B cell (primary cell): ENCODE measurements at regions not wholly inside any gene's neighbourhood (a gene's known extent, or its start where the extent isn't known, plus 50 kb on each side); places are given as distances from the start of the nearest gene placed in this dataset.

Experiments used
- ATAC-seq: fragments of 200-7000 bp; cut with Tn5 transposase; one replicate; pipeline ENCODE4 v1.10.0; 2021; ENCODE audit warnings: low read depth, mild to moderate bottlenecking, moderate number of reproducible peaks, moderate library complexity
- CTCF ChIA-PET: fragments of 350-600 bp; sonication (Branson Sonifier 250); formaldehyde crosslinking; loops from one replicate; lab custom pipeline; 2021; ENCODE audit warnings: antibody characterized with exemption, inconsistent platforms; lab: Charles Lee
- POLR2A ChIA-PET: fragments of 350-600 bp; sonication (Branson Sonifier 250); formaldehyde crosslinking; loops from one replicate; lab custom pipeline; 2021; ENCODE audit warnings: antibody characterized with exemption; lab: Charles Lee
- DNase-seq: peaks from one replicate; pipeline ENCODE4 v3.0.0; 2013
- H2AFZ ChIP-seq: 2 replicates; pipeline ENCODE4 v1.6.1; 2012; ENCODE audit warnings: mild to moderate bottlenecking, low read depth, low read length; ENCODE audit not compliant: insufficient read depth, poor library complexity, severe bottlenecking
- H3K27ac ChIP-seq, 2 donors: 1 replicate in 1 of 2; 2 replicates in 1 of 2; pipeline ENCODE4 v1.5.1; 2012 to 2013; ENCODE audit warnings: low read length in 2 of 2, mild to moderate bottlenecking in 2 of 2, moderate library complexity in 1 of 2
- H3K27me3 ChIP-seq, 4 experiments: fragments of 200-600 bp in 1 of 4; sonication (generic) in 1 of 4; replicated peaks in 1 of 4; 1 replicate in 2 of 4; 2 replicates in 2 of 4; pipeline versions ENCODE4 v1.6.1 to v1.7.0; 2013 to 2016; ENCODE audit warnings: low read length in 3 of 4, mild to moderate bottlenecking in 2 of 4, mixed read lengths in 1 of 4, moderate library complexity in 1 of 4; ENCODE audit not compliant: insufficient read depth in 4 of 4, control insufficient read depth in 3 of 4; ENCODE audit errors: control extremely low read depth in 1 of 4
- H3K36me3 ChIP-seq, 2 experiments: replicated peaks in 1 of 2; 1 replicate in 1 of 2; 2 replicates in 1 of 2; pipeline versions ENCODE4 v1.6.1 to v1.7.1; 2013; ENCODE audit warnings: low read length in 1 of 2; ENCODE audit not compliant: insufficient read depth in 2 of 2, control insufficient read depth in 1 of 2; ENCODE audit errors: control extremely low read depth in 1 of 2, extremely low read depth in 1 of 2
- H3K4me1 ChIP-seq, 2 donors: fragments of 200-600 bp in 1 of 2; sonication (generic) in 1 of 2; 1 replicate in 1 of 2; 2 replicates in 1 of 2; pipeline versions ENCODE4 v1.5.1 to v1.6.1; 2013 to 2017; ENCODE audit warnings: low read length in 2 of 2; ENCODE audit not compliant: control insufficient read depth in 2 of 2, insufficient read depth in 2 of 2
- H3K4me2 ChIP-seq: replicated peaks from 2 replicates; pipeline ENCODE3; 2012; ENCODE audit warnings: mild to moderate bottlenecking, low read depth, low read length; ENCODE audit not compliant: poor library complexity, severe bottlenecking
- H3K4me3 ChIP-seq, 5 experiments: fragments of 200-600 bp in 1 of 5; sonication (generic) in 1 of 5; 1 replicate in 3 of 5; 2 replicates in 2 of 5; pipeline versions ENCODE4 v1.5.1 to v1.7.0; 2011 to 2016; ENCODE audit warnings: low read length in 4 of 5, mild to moderate bottlenecking in 4 of 5, low read depth in 2 of 5, control low read depth in 1 of 5, moderate library complexity in 1 of 5; ENCODE audit not compliant: insufficient read depth in 1 of 5; ENCODE audit errors: control extremely low read depth in 1 of 5, extremely low read depth in 1 of 5
- H3K79me2 ChIP-seq: fragments of 200-600 bp; sonication (generic); one replicate; pipeline ENCODE4 v1.6.0; 2016; ENCODE audit warnings: low read length; ENCODE audit not compliant: control insufficient read depth, insufficient read depth
- H3K9ac ChIP-seq: fragments of 200-600 bp; sonication (generic); 2 replicates; pipeline ENCODE4 v1.6.1; 2017; ENCODE audit warnings: mild to moderate bottlenecking, low read length, moderate library complexity
- H3K9me3 ChIP-seq, 3 donors: one replicate each; pipeline versions ENCODE4 v1.6.1 to v1.7.1; 2013; ENCODE audit warnings: low read length in 2 of 3; ENCODE audit not compliant: control insufficient read depth in 2 of 3, insufficient read depth in 1 of 3; ENCODE audit errors: control extremely low read depth in 1 of 3
- H4K20me1 ChIP-seq: 2 replicates; pipeline ENCODE4 v1.6.0; 2012; ENCODE audit warnings: mild to moderate bottlenecking, low read length; ENCODE audit not compliant: insufficient read depth, control insufficient read depth, poor library complexity, severe bottlenecking
- H3K27ac Mint-ChIP-seq: one replicate; pipeline ENCODE4 v1.8.0; 2021; ENCODE audit warnings: mixed read lengths
- H3K27me3 Mint-ChIP-seq: one replicate; pipeline ENCODE4 v1.8.0; 2021; ENCODE audit warnings: mixed read lengths
- H3K4me1 Mint-ChIP-seq: one replicate; pipeline ENCODE4 v1.8.0; 2021; ENCODE audit warnings: mixed read lengths
- H3K4me3 Mint-ChIP-seq: one replicate; pipeline ENCODE4 v1.8.0; 2021; ENCODE audit warnings: mixed read lengths
- H3K9me3 Mint-ChIP-seq: one replicate; pipeline ENCODE4 v1.8.0; 2022; ENCODE audit warnings: mixed read lengths; ENCODE audit not compliant: insufficient read depth
- EZH2 ChIP-seq: IDR thresholded peaks from 2 replicates; pipeline ENCODE4 v1.6.1; 2012; ENCODE audit warnings: borderline replicate concordance, low read depth, mild to moderate bottlenecking, moderate library complexity, low read length; ENCODE audit not compliant: insufficient read depth, poor library complexity, severe bottlenecking
- WGBS: methylation state at CpG from one replicate; pipeline ENCODE4 v1.1.5; 2013; ENCODE audit warnings: missing lambda C conversion rate; ENCODE audit not compliant: insufficient coverage; 5-methylcytosine and 5-hydroxymethylcytosine counted together
- intact Hi-C: fragments of 100-400 bp; cut with micrococcal nuclease; formaldehyde crosslinking; loops from one replicate; pipeline ENCODE4 v1.10.0; 2022
- TF ChIP-seq, protein P1 (sequence below): fragments of 200-600 bp; IDR thresholded peaks from one replicate; pipeline ENCODE4 v1.8.0; 2022; ENCODE audit warnings: antibody characterized with exemption, mild to moderate bottlenecking

DNA sequence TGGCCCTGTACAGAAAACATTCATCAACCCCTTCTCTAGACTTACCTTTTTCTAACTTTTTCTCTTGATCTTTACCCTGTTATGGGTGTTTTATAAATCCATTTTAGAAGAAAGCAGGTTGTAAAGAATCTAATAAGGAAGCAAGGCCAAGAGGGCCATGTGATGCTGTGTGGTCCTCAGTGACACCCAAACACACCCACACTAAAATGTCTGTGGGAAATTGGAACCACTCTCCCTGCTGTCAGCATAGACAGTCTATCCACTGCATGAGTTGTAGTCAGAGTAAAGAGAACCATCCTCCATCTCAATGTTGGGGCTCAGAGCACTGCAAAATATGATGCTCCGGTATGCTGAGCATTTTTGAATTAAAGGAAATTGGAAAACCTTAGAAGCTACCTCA, 235.5 kb downstream of the SKIDA1 start:
- no peaks in the 10 kb centered on the region for H3K79me2 ChIP-seq
- H3K9ac ChIP-seq, result no peak overlapping the region
- no peak overlapping the region for H3K27ac ChIP-seq
- intact Hi-C loops, result no loop called here
- no peak overlapping the region for H3K4me2 ChIP-seq
- H2AFZ ChIP-seq, result no peak overlapping the region
- no peaks in the 10 kb centered on the region for H3K9me3 ChIP-seq
- WGBS, result no CpG with 5 or more reads among the region's 1 CpG
- no peak for ATAC-seq
- TF ChIP-seq, protein P1, sequence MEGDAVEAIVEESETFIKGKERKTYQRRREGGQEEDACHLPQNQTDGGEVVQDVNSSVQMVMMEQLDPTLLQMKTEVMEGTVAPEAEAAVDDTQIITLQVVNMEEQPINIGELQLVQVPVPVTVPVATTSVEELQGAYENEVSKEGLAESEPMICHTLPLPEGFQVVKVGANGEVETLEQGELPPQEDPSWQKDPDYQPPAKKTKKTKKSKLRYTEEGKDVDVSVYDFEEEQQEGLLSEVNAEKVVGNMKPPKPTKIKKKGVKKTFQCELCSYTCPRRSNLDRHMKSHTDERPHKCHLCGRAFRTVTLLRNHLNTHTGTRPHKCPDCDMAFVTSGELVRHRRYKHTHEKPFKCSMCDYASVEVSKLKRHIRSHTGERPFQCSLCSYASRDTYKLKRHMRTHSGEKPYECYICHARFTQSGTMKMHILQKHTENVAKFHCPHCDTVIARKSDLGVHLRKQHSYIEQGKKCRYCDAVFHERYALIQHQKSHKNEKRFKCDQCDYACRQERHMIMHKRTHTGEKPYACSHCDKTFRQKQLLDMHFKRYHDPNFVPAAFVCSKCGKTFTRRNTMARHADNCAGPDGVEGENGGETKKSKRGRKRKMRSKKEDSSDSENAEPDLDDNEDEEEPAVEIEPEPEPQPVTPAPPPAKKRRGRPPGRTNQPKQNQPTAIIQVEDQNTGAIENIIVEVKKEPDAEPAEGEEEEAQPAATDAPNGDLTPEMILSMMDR, result no peak
- TF ChIP-seq EZH2, result no peak
- H3K27ac Mint-ChIP-seq, result no peak overlapping the region
- H3K4me3 ChIP-seq, result no peak overlapping the region
- H3K9me3 Mint-ChIP-seq, result no peaks in the 10 kb centered on the region
- no peaks in the 10 kb centered on the region for H3K4me1 Mint-ChIP-seq
- no peak overlapping the region for H3K4me3 Mint-ChIP-seq
- no peaks in the 10 kb centered on the region for H3K4me1 ChIP-seq
- no peak for DNase-seq
- no peaks in the 10 kb centered on the region for H3K36me3 ChIP-seq
- H4K20me1 ChIP-seq, result no peaks in the 10 kb centered on the region
- POLR2A ChIA-PET, result no interaction called here
- H3K27me3 Mint-ChIP-seq, result peaks cover 12% of the 10 kb centered on the region
- CTCF ChIA-PET, result no interaction called here
- peaks cover 0 to 3% (median 0%) of the 10 kb centered on the region in 4 experiments for H3K27me3 ChIP-seq

DNA sequence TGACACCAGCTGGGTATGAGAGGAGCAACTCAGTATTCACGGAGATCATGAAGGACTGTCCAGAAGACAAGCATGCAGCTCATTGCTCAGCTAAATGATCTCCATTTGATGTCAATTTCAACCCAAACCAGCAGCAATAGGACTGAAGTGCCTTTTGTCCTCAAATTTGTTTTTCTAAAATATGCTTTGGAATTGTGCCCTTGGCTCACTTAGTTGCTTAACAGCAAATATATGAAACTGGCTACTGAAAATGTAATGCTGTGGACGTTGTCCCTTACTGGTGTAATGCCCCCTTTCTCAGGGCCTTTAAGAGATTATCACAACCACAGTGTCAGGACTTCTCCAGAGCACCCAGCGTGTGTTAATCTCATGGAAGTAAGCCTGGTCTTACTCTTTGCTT, 236.2 kb downstream of the SKIDA1 start:
- H3K4me3 Mint-ChIP-seq, result no peak overlapping the region
- no peak overlapping the region for H3K27ac Mint-ChIP-seq
- no peaks in the 10 kb centered on the region for H3K4me1 Mint-ChIP-seq
- no peaks in the 10 kb centered on the region for H3K4me1 ChIP-seq
- DNase-seq, result no peak
- H3K4me2 ChIP-seq, result no peak overlapping the region
- 83% methylated on average over 2 of the region's 3 CpGs for WGBS
- TF ChIP-seq EZH2, result no peak
- TF ChIP-seq, protein P1, result no peak
- ChIA-PET POLR2A (no interaction called here), CTCF (no interaction called here)
- ATAC-seq, result no peak
- no peaks in the 10 kb centered on the region for H3K9me3 ChIP-seq
- peaks cover 0 to 1% (median 0%) of the 10 kb centered on the region in 4 experiments for H3K27me3 ChIP-seq
- no peaks in the 10 kb centered on the region for H3K79me2 ChIP-seq
- H3K9ac ChIP-seq, result no peak overlapping the region
- no peak overlapping the region for H3K27ac ChIP-seq
- H4K20me1 ChIP-seq, result no peaks in the 10 kb centered on the region
- H3K9me3 Mint-ChIP-seq, result no peaks in the 10 kb centered on the region
- no peak overlapping the region for H2AFZ ChIP-seq
- no peak overlapping the region for H3K4me3 ChIP-seq
- H3K36me3 ChIP-seq, result no peaks in the 10 kb centered on the region
- H3K27me3 Mint-ChIP-seq, result peaks cover 9% of the 10 kb centered on the region
- intact Hi-C loops, result no loop called here
